Smooth muscle cell (in vitro differentiated cells): ENCODE measurements at regions not wholly inside any gene's neighbourhood (a gene's known extent, or its start where the extent isn't known, plus 50 kb on each side); places are given as distances from the start of the nearest gene placed in this dataset.

Experiments
- DNase-seq: peaks from one replicate; lab custom pipeline; 2025; ENCODE audit not compliant: unreplicated experiment; lab: John Stamatoyannopoulos, UW
- H2AFZ ChIP-seq: fragments of 200-600 bp; sonication (generic); 2 replicates; pipeline ENCODE4 v1.6.0; 2016; ENCODE audit warnings: antibody characterized with exemption, low read depth, mild to moderate bottlenecking
- H3F3A ChIP-seq: fragments of 200-600 bp; sonication (generic); 2 replicates; pipeline ENCODE4 v1.6.0; 2017; ENCODE audit warnings: antibody characterized with exemption, low read depth
- H3K27ac ChIP-seq: fragments of 200-600 bp; sonication (generic); 2 replicates; pipeline ENCODE4 v1.5.1; 2016; ENCODE audit warnings: low read depth, mild to moderate bottlenecking
- H3K27me3 ChIP-seq: fragments of 200-600 bp; sonication (generic); 2 replicates; pipeline ENCODE4 v1.6.1; 2016; ENCODE audit warnings: low read depth, mild to moderate bottlenecking
- H3K36me3 ChIP-seq: fragments of 200-600 bp; sonication (generic); 2 replicates; pipeline ENCODE4 v1.5.1; 2016; ENCODE audit warnings: low read depth
- H3K4me1 ChIP-seq: fragments of 200-600 bp; sonication (generic); 2 replicates; pipeline ENCODE4 v1.5.1; 2016; ENCODE audit warnings: low read depth
- H3K4me2 ChIP-seq: fragments of 200-600 bp; sonication (generic); 2 replicates; pipeline ENCODE4 v1.6.0; 2016; ENCODE audit warnings: mild to moderate bottlenecking
- H3K4me3 ChIP-seq: fragments of 200-600 bp; sonication (generic); 2 replicates; pipeline ENCODE4 v1.5.1; 2016; ENCODE audit warnings: mild to moderate bottlenecking
- H3K79me2 ChIP-seq: fragments of 200-600 bp; sonication (generic); 2 replicates; pipeline ENCODE4 v1.6.0; 2016; ENCODE audit warnings: low read depth, mild to moderate bottlenecking
- H3K9ac ChIP-seq: fragments of 200-600 bp; sonication (generic); 2 replicates; pipeline ENCODE4 v1.6.0; 2016; ENCODE audit warnings: low read depth
- H3K9me3 ChIP-seq: fragments of 200-600 bp; sonication (generic); replicated peaks from 2 replicates; pipeline ENCODE4 v1.5.1; 2016; ENCODE audit warnings: low read depth
- H4K20me1 ChIP-seq: fragments of 200-600 bp; sonication (generic); 2 replicates; pipeline ENCODE4 v1.6.0; 2016; ENCODE audit warnings: low read depth
- WGBS: methylation state at CpG from one replicate; pipeline ENCODE4 v1.1.7; 2016; ENCODE audit warnings: low lambda C conversion rate; 5-methylcytosine and 5-hydroxymethylcytosine counted together
- TF ChIP-seq, protein P1 (sequence below): fragments of 200-600 bp; sonication (generic); IDR thresholded peaks from 2 replicates; pipeline ENCODE4 v1.5.1; 2017; ENCODE audit warnings: borderline replicate concordance, mild to moderate bottlenecking, antibody characterized with exemption; ENCODE audit not compliant: insufficient read depth, poor library complexity, severe bottlenecking

DNA sequence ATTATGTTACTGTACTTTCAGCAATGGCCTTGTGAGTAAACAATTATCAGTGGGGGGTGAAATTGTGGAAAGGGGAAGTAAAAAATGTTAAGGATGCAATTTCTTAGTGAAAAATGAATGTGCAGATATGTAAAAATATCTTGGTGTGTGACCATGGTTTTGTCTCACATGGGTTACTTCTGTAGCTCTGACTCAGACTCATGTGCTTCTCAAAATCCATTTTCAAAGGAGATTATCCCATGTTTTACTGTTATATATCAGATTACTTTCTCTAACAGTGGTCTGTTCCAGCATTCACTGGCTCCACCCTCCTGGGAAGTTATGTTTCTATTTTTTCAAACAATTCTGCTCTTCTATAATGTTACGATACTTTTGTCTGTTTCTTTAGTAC is 298.2 kb upstream of the COL3A1 start:
- Histone ChIP-seq H2AFZ (no peak overlapping the region), H3K4me2 (peak overlapping the region; percentile 38), H3K27me3 (no peaks in the 10 kb centered on the region), H3F3A (peaks cover 11% of the 10 kb centered on the region), H3K79me2 (no peaks in the 10 kb centered on the region), H3K9ac (peak overlapping the region; percentile 52), H3K36me3 (no peaks in the 10 kb centered on the region), H3K4me1 (peaks cover 10% of the 10 kb centered on the region), H3K9me3 (no peaks in the 10 kb centered on the region), H3K4me3 (no peak overlapping the region), H4K20me1 (no peaks in the 10 kb centered on the region), H3K27ac (peak overlapping the region; percentile 89)
- TF ChIP-seq, protein P1, sequence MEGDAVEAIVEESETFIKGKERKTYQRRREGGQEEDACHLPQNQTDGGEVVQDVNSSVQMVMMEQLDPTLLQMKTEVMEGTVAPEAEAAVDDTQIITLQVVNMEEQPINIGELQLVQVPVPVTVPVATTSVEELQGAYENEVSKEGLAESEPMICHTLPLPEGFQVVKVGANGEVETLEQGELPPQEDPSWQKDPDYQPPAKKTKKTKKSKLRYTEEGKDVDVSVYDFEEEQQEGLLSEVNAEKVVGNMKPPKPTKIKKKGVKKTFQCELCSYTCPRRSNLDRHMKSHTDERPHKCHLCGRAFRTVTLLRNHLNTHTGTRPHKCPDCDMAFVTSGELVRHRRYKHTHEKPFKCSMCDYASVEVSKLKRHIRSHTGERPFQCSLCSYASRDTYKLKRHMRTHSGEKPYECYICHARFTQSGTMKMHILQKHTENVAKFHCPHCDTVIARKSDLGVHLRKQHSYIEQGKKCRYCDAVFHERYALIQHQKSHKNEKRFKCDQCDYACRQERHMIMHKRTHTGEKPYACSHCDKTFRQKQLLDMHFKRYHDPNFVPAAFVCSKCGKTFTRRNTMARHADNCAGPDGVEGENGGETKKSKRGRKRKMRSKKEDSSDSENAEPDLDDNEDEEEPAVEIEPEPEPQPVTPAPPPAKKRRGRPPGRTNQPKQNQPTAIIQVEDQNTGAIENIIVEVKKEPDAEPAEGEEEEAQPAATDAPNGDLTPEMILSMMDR, result no peak
- WGBS, result 84% methylated on average over 1 of the region's 1 CpG
- DNase-seq, result no peak

DNA sequence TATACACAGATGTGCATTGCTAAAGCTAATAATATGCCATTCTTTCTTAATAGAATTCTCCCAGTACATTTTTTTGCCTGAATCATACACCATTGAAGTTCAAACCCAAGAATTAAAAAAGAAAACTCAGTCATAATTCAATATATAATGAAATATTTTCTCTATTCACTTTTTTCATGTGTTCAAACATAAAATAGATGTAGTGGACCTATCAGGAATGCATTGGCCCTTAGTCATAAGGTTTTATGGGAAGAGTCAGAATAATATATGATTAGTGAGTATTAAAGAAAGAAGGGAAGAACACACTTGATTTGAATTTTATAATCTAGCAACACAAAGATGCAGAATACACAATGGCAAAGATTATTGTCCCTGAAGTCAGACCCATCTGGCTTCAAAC is 297.0 kb upstream of the COL3A1 start:
- Histone ChIP-seq H3K4me3 (no peak overlapping the region), H3K4me1 (peaks cover 10% of the 10 kb centered on the region), H3F3A (peaks cover 11% of the 10 kb centered on the region), H3K9me3 (no peaks in the 10 kb centered on the region), H3K79me2 (no peaks in the 10 kb centered on the region), H2AFZ (no peak overlapping the region), H3K36me3 (no peaks in the 10 kb centered on the region), H3K9ac (no peak overlapping the region), H4K20me1 (no peaks in the 10 kb centered on the region), H3K4me2 (no peak overlapping the region), H3K27me3 (no peaks in the 10 kb centered on the region), H3K27ac (no peak overlapping the region)
- TF ChIP-seq, protein P1, result no peak
- DNase-seq, result no peak

DNA sequence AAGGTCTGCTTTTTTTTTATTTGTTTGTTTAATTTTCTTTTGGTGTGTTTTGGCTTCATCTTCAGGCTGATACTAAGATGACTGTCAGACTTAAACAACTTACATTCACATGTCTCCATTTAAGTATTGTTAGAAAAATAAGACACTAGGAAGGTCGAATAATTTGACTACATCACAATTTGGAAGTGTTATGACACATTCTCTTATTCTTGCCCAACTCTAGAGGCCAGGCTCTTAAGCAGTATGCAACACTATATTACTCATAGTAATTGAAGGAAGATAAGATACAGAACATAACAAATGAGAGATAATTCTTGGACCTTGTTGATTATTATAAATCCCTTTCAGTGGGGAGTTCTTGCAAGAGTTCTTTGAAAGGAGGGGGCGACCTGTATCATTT is 295.3 kb upstream of the COL3A1 start:
- Histone ChIP-seq H3K36me3 (no peaks in the 10 kb centered on the region), H3K9me3 (no peaks in the 10 kb centered on the region), H3K27ac (peak overlapping the region; percentile 68), H3K9ac (no peak overlapping the region), H3K27me3 (no peaks in the 10 kb centered on the region), H3K4me3 (no peak overlapping the region), H3K4me2 (peak overlapping the region; percentile 44), H3K79me2 (no peaks in the 10 kb centered on the region), H4K20me1 (no peaks in the 10 kb centered on the region), H3K4me1 (peaks cover 10% of the 10 kb centered on the region), H2AFZ (no peak overlapping the region), H3F3A (peaks cover 11% of the 10 kb centered on the region)
- TF ChIP-seq, protein P1, result no peak
- 65% methylated on average over 2 of the region's 2 CpGs for WGBS
- no peak for DNase-seq

DNA sequence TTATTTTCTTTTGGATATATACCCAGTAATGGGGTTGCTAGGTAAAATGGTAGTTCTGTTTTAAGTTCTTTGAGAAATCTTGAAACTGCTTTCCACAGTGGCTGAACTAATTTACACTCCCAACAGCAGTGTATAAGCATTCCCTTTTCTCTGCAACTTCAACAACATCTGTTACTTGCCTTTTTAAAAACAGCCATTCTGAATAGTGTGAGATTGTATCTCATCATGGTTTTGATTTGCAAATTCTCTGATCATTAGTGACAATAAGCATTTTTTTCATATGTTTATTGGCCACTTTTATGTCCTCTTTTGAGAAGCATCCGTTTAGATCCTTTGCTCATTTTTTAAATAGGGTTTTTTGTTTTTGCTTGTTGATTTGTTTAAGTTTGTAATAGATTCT is 291.3 kb upstream of the COL3A1 start:
- Histone ChIP-seq H3K27me3 (no peaks in the 10 kb centered on the region), H3K9ac (no peak overlapping the region), H3F3A (peaks cover 7% of the 10 kb centered on the region), H2AFZ (no peak overlapping the region), H3K4me2 (no peak overlapping the region), H3K79me2 (no peaks in the 10 kb centered on the region), H3K27ac (no peak overlapping the region), H3K4me3 (no peak overlapping the region), H3K4me1 (no peaks in the 10 kb centered on the region), H3K36me3 (no peaks in the 10 kb centered on the region), H3K9me3 (no peaks in the 10 kb centered on the region), H4K20me1 (no peaks in the 10 kb centered on the region)
- TF ChIP-seq, protein P1, result no peak
- WGBS, result 58% methylated on average over 1 of the region's 1 CpG
- no peak for DNase-seq
